Left lung (tissue), 4 donors: ENCODE measurements at regions not wholly inside any gene's neighbourhood (a gene's known extent, or its start where the extent isn't known, plus 50 kb on each side); places are given as distances from the start of the nearest gene placed in this dataset.
A peak's percentile ranks its signal among the peaks of the same experiment; 100 is the strongest.

Experiments
- ATAC-seq: fragments of 200-7000 bp; cut with Tn5 transposase; one replicate; pipeline ENCODE4 v1.9.1; 2020; ENCODE audit warnings: moderate library complexity
- DNase-seq, 4 donors: peaks; one replicate each; pipeline ENCODE4 v3.0.0-alpha.2; 2013 to 2020
- H3K27ac ChIP-seq, 2 donors: fragments of 200-600 bp; sonication (generic) in 1 of 2; one replicate each; pipeline versions ENCODE4 v1.5.0 to v1.8.0; 2020 to 2021
- H3K27me3 ChIP-seq, 2 donors: fragments of 200-600 bp; sonication (generic) in 1 of 2; one replicate each; pipeline versions ENCODE4 v1.5.0 to v1.8.0; 2020 to 2021
- H3K36me3 ChIP-seq, 2 donors: fragments of 200-600 bp; sonication (generic) in 1 of 2; one replicate each; pipeline versions ENCODE4 v1.5.0 to v1.8.0; 2020 to 2021
- H3K4me1 ChIP-seq, 2 donors: fragments of 200-600 bp; one replicate each; pipeline ENCODE4 v1.8.0; 2021
- H3K4me3 ChIP-seq, 2 donors: fragments of 200-600 bp; sonication (generic) in 1 of 2; one replicate each; pipeline versions ENCODE4 v1.5.0 to v1.8.0; 2020 to 2021; ENCODE audit warnings: mild to moderate bottlenecking in 1 of 2
- H3K9me3 ChIP-seq, 2 donors: fragments of 200-600 bp; sonication (generic) in 1 of 2; one replicate each; pipeline versions ENCODE4 v1.5.0 to v1.8.0; 2020 to 2021
- intact Hi-C, 2 donors: fragments of 100-400 bp; cut with DNase I; formaldehyde crosslinking; loops; one replicate each; pipeline versions ENCODE4 v1.11.2 to v1.14.2; 2022
- TF ChIP-seq, protein P1 (sequence below), 2 donors: fragments of 200-600 bp; sonication (generic) in 1 of 2; IDR thresholded peaks; one replicate each; pipeline versions ENCODE4 v1.5.0 to v1.8.0; 2021; ENCODE audit warnings: antibody characterized with exemption in 2 of 2
- donor health status: DM: no; HTN: yes; CAD: no.
- donor health status: DM: no; HTN: no; CAD: no.

DNA sequence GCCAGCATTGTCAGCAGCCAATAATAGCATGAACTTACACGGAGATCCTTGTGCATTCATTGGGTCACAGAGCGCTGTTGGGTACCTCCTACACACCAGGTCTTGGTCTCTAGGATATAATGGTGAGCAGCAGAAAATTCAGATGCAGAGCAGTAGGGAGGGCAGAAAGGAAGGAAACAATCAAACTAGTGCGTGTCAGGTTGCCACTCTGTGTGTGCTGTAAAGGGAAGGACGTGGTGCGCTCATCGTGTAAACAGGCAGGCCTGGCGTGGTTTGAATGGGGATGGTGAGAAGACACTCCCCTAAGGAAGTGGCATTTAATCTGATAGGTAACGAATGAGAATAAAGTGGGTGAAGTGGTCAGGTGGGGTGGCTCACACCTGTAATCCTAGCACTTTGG lies 336.4 kb downstream of the CDH26 start:
- Histone ChIP-seq H3K36me3 (no peaks in the 10 kb centered on the region), H3K4me3 (no peak overlapping the region), H3K27ac (no peak overlapping the region), H3K9me3 (peaks cover 0 to 25% of the 10 kb centered on the region in 2 donors), H3K4me1 (no peaks in the 10 kb centered on the region), H3K27me3 (no peaks in the 10 kb centered on the region)
- TF ChIP-seq, protein P1, sequence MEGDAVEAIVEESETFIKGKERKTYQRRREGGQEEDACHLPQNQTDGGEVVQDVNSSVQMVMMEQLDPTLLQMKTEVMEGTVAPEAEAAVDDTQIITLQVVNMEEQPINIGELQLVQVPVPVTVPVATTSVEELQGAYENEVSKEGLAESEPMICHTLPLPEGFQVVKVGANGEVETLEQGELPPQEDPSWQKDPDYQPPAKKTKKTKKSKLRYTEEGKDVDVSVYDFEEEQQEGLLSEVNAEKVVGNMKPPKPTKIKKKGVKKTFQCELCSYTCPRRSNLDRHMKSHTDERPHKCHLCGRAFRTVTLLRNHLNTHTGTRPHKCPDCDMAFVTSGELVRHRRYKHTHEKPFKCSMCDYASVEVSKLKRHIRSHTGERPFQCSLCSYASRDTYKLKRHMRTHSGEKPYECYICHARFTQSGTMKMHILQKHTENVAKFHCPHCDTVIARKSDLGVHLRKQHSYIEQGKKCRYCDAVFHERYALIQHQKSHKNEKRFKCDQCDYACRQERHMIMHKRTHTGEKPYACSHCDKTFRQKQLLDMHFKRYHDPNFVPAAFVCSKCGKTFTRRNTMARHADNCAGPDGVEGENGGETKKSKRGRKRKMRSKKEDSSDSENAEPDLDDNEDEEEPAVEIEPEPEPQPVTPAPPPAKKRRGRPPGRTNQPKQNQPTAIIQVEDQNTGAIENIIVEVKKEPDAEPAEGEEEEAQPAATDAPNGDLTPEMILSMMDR (IDR thresholded peaks at IDR 0.05), result no peak
- intact Hi-C loops, result no loop called here
- no peak for ATAC-seq
- no peak for DNase-seq

DNA sequence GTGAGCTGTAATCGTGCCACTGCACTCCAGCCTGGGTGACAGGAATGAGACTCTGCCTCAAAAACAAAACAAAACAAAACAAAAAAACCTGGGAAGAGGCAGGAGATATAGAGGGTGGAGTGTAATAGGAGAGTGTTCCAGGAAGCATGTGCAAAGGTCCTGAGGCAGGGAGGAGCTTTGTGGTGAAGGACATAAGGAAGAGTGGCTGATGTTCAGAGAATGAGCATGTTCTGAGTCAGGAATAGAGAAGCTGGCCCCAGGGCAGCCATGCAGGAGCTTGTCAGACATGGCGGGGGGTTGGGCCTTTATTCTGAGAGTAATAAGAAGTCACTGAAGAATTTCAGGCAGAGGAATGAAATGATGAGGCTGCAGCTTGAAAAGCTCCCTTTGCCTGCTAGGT lies 337.0 kb downstream of the CDH26 start:
- TF ChIP-seq, protein P1 (IDR thresholded peaks at IDR 0.05), result no peak
- DNase-seq (no peak), ATAC-seq (no peak)
- intact Hi-C loops, result no loop called here
- Histone ChIP-seq H3K4me1 (no peaks in the 10 kb centered on the region), H3K27ac (no peak overlapping the region), H3K9me3 (peaks cover 0 to 19% of the 10 kb centered on the region in 2 donors), H3K36me3 (no peaks in the 10 kb centered on the region), H3K27me3 (no peaks in the 10 kb centered on the region), H3K4me3 (no peak overlapping the region)

DNA sequence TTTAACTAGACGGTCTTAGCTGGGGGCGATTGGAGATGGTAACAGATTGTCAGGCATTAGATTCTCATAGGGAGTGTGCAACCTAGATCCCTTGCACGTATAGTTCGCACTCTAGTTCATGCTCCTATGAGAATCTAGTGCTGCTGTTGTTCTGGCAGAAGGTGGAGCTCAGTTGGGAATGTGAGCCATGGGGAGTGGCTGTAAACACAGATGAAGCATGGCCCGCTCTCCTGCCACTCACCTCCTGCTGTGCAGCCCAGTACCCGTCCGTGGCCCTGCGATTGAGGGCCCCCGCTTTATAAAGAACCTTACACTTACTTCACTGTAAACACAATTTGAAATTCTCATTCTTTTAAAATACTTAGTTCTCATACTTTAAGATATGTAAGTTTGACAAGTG lies 339.4 kb downstream of the CDH26 start:
- intact Hi-C loops, result no loop called here
- no peak overlapping the region for H3K4me3 ChIP-seq
- H3K4me1 ChIP-seq, result no peaks in the 10 kb centered on the region
- TF ChIP-seq, protein P1 (IDR thresholded peaks at IDR 0.05), result no peak
- ATAC-seq, result peak; percentile 65
- no peaks in the 10 kb centered on the region for H3K27me3 ChIP-seq
- H3K36me3 ChIP-seq, result no peaks in the 10 kb centered on the region
- H3K27ac ChIP-seq, result peak overlapping the region in 1 of 2 donors; percentile 8
- no peak for DNase-seq
- H3K9me3 ChIP-seq, result no peaks in the 10 kb centered on the region

DNA sequence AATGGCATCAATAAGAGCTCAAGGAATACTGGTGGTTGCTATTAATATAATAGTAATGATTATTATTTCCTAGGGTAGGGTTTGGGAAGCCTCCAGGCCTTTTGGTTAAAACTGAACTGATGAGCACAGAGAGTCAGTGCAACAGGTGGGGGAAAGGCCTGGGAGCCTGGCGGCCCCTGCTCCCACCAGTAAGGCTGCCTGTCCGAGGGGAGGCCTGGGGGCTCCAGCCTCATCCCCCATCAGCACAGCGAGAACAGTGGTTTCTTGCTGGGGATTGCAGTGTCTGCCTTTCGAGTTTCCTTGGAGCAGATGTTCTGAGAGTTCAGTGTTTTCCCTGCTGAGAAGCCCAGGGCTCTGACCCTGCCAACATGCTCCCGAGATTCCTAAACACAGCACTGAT lies 340.4 kb downstream of the CDH26 start:
- intact Hi-C loops, result no loop called here

DNA sequence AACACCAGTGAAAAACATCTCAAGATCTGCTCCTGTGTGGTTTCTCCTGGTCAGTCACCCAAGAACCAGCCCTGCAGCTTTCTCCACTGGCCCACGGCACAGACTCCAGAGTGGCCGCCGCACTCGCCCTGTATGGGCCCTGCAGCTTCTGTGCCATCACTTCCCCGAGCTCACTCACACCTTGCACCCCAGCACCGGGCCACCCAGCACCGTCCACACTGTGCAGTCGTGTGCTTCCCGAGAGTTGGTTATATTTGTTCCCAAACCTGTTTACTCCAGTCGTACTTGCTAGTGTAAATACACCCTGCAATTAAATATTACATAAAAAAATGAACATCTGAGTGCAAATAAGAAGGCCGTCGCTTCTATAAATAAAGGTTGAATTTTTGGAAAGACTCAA lies 341.7 kb downstream of the CDH26 start:
- Histone ChIP-seq H3K27ac (no peak overlapping the region), H3K27me3 (no peaks in the 10 kb centered on the region), H3K9me3 (no peaks in the 10 kb centered on the region), H3K4me3 (no peak overlapping the region), H3K36me3 (no peaks in the 10 kb centered on the region), H3K4me1 (no peaks in the 10 kb centered on the region)
- ATAC-seq (peak; percentile 16), DNase-seq (no peak)
- intact Hi-C loops, result no loop called here
- TF ChIP-seq, protein P1 (IDR thresholded peaks at IDR 0.05), result no peak

More for the DNA sequence above, 340.4 kb downstream of the CDH26 start:
- Histone ChIP-seq H3K9me3 (no peaks in the 10 kb centered on the region), H3K27me3 (no peaks in the 10 kb centered on the region), H3K4me1 (no peaks in the 10 kb centered on the region), H3K36me3 (no peaks in the 10 kb centered on the region), H3K27ac (no peak overlapping the region), H3K4me3 (no peak overlapping the region)
- ATAC-seq (no peak), DNase-seq (no peak)
- TF ChIP-seq, protein P1 (IDR thresholded peaks at IDR 0.05), result no peak
